Mesendoderm (in vitro differentiated cells): ENCODE measurements at regions not wholly inside any gene's neighbourhood (a gene's known extent, or its start where the extent isn't known, plus 50 kb on each side); places are given as distances from the start of the nearest gene placed in this dataset.
A peak's percentile ranks its signal among the peaks of the same experiment; 100 is the strongest.

Experiments used
- DNase-seq: peaks from one replicate; pipeline ENCODE4 v3.0.0; 2013
- H2AK5ac ChIP-seq: 2 replicates; pipeline ENCODE4 v1.6.1; 2013; ENCODE audit warnings: low read length, inconsistent platforms
- H2BK120ac ChIP-seq: 2 replicates; pipeline ENCODE4 v1.6.1; 2013; ENCODE audit warnings: low read depth, mild to moderate bottlenecking, low read length, moderate library complexity, mixed read lengths
- H2BK15ac ChIP-seq: replicated peaks from 2 replicates; pipeline ENCODE4 v1.6.1; 2013; ENCODE audit warnings: low read depth, mild to moderate bottlenecking, moderate library complexity
- H2BK5ac ChIP-seq: 2 replicates; pipeline ENCODE4 v1.6.1; 2013; ENCODE audit warnings: low read length, inconsistent platforms
- H3K18ac ChIP-seq: 2 replicates; pipeline ENCODE4 v1.6.1; 2013; ENCODE audit warnings: mild to moderate bottlenecking, low read length, mixed read lengths
- H3K23ac ChIP-seq: one replicate; pipeline ENCODE4 v1.6.1; 2013; ENCODE audit warnings: low read length
- H3K27ac ChIP-seq: 2 replicates; pipeline ENCODE4 v1.5.1; 2013; ENCODE audit warnings: low read depth, mild to moderate bottlenecking, inconsistent platforms, low read length, moderate library complexity
- H3K27me3 ChIP-seq: 2 replicates; pipeline ENCODE4 v1.6.1; 2013; ENCODE audit warnings: low read length, control low read depth, mild to moderate bottlenecking, inconsistent platforms; ENCODE audit not compliant: insufficient read depth, poor library complexity
- H3K36me3 ChIP-seq: 2 replicates; pipeline ENCODE4 v1.6.1; 2013; ENCODE audit warnings: low read length, inconsistent platforms; ENCODE audit not compliant: control insufficient read depth, insufficient read depth
- H3K4ac ChIP-seq: one replicate; pipeline ENCODE4 v1.6.1; 2013; ENCODE audit warnings: low read depth, mild to moderate bottlenecking, low read length, moderate library complexity
- H3K4me1 ChIP-seq: 2 replicates; pipeline ENCODE4 v1.6.1; 2013; ENCODE audit warnings: low read depth, low read length, inconsistent platforms; ENCODE audit not compliant: control insufficient read depth
- H3K4me2 ChIP-seq: 2 replicates; pipeline ENCODE4 v1.6.1; 2013; ENCODE audit warnings: low read length
- H3K4me3 ChIP-seq: 2 replicates; pipeline ENCODE4 v1.5.1; 2013; ENCODE audit warnings: mild to moderate bottlenecking, low read length
- H3K56ac ChIP-seq: one replicate; pipeline ENCODE4 v1.6.1; 2013; ENCODE audit warnings: low read length
- H3K79me1 ChIP-seq: 2 replicates; pipeline ENCODE4 v1.6.1; 2013; ENCODE audit warnings: low read length, inconsistent platforms
- H3K79me2 ChIP-seq: 2 replicates; pipeline ENCODE4 v1.6.1; 2013; ENCODE audit warnings: mild to moderate bottlenecking, low read length; ENCODE audit not compliant: control insufficient read depth, insufficient read depth
- H3K9ac ChIP-seq: 2 replicates; pipeline ENCODE4 v1.6.1; 2013; ENCODE audit warnings: low read length, inconsistent platforms
- H4K5ac ChIP-seq: one replicate; pipeline ENCODE4 v1.6.1; 2013; ENCODE audit warnings: low read length
- H4K8ac ChIP-seq: one replicate; pipeline ENCODE4 v1.6.1; 2013; ENCODE audit warnings: low read depth, mild to moderate bottlenecking, control low read depth, low read length, moderate library complexity
- WGBS: extraction: QIAGEN DNeasy Blood & Tissue Kit; methylation state at CpG from one replicate; pipeline ENCODE4 v1.1.7; 2013; ENCODE audit warnings: low lambda C conversion rate, missing lambda C conversion rate; ENCODE audit not compliant: insufficient coverage; ENCODE audit errors: extremely low coverage; 5-methylcytosine and 5-hydroxymethylcytosine counted together

DNA sequence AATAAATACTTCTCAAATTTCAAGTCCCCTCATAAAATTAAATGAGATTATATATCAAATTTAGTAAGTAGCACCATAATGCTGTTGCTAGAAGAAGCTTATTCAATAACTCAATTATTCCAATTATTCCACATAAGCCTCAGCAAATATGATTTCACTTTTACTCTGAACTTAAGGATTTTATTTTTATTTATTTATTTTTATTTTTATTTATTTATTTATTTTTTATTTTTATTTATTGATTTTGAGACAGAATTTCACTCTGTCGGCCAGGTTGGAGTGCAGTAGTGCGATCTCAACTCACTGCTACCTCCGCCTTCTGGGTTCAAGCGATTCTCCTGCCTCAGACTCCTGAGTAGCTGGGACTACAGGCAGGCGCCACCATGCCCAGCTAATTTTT, 1308.3 kb upstream of the CDH9 start:
- no peak overlapping the region for H2BK120ac ChIP-seq
- no peak overlapping the region for H4K8ac ChIP-seq
- no peaks in the 10 kb centered on the region for H3K79me1 ChIP-seq
- H3K4me3 ChIP-seq: no peak overlapping the region
- no peak overlapping the region for H3K18ac ChIP-seq
- H3K56ac ChIP-seq: no peak overlapping the region
- no peaks in the 10 kb centered on the region for H3K27me3 ChIP-seq
- no peaks in the 10 kb centered on the region for H3K4me1 ChIP-seq
- H2AK5ac ChIP-seq: no peak overlapping the region
- no peak overlapping the region for H3K4ac ChIP-seq
- no peaks in the 10 kb centered on the region for H3K36me3 ChIP-seq
- no peak overlapping the region for H3K27ac ChIP-seq
- no peak overlapping the region for H2BK15ac ChIP-seq
- H4K5ac ChIP-seq: no peak overlapping the region
- WGBS: no CpG with 5 or more reads among the region's 5 CpGs
- H3K79me2 ChIP-seq: no peaks in the 10 kb centered on the region
- no peak overlapping the region for H3K4me2 ChIP-seq
- no peak for DNase-seq
- no peak overlapping the region for H3K23ac ChIP-seq
- H3K9ac ChIP-seq: no peak overlapping the region
- H2BK5ac ChIP-seq: no peak overlapping the region

DNA sequence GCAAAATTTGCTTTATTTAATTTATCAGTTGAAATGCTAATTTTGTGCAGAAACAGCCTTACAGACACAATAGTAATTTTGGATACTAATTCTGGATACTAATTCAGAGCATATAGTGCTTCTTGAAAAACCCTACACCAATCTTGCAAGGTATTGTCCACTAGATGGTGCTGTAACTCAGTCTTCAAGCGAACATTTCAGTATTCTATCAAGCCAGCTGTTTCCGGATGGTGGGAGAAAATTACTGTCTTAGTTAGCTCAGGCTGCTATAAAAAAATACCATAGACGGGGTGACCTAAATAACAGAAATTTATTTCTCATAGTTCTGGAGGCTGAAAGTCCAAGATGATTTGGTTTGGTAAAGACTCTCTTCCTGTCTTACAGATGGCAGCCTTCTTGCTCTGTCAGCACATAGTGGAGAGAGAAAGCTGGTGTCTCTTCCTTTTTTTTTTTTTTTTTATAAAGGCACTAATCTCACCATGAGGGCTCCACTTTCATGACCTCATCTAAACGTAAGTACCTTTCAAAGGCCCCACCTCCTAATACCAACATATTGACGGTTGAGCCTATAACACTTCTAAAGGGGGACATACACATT, 1306.5 kb upstream of the CDH9 start:
- no peak overlapping the region for H3K4me3 ChIP-seq
- no peak overlapping the region for H4K5ac ChIP-seq
- H3K56ac ChIP-seq: no peak overlapping the region
- no peak overlapping the region for H2BK5ac ChIP-seq
- no peak overlapping the region for H3K4me2 ChIP-seq
- no peak overlapping the region for H4K8ac ChIP-seq
- no peaks in the 10 kb centered on the region for H3K36me3 ChIP-seq
- WGBS: no CpG with 5 or more reads among the region's 5 CpGs
- no peaks in the 10 kb centered on the region for H3K27me3 ChIP-seq
- H2BK15ac ChIP-seq: peak overlapping the region; percentile 74
- DNase-seq: peak; percentile 85
- H2BK120ac ChIP-seq: no peak overlapping the region
- H3K9ac ChIP-seq: no peak overlapping the region
- H3K4ac ChIP-seq: no peak overlapping the region
- no peaks in the 10 kb centered on the region for H3K79me1 ChIP-seq
- no peak overlapping the region for H3K18ac ChIP-seq
- H2AK5ac ChIP-seq: no peak overlapping the region
- no peak overlapping the region for H3K27ac ChIP-seq
- no peak overlapping the region for H3K23ac ChIP-seq
- no peaks in the 10 kb centered on the region for H3K4me1 ChIP-seq
- no peaks in the 10 kb centered on the region for H3K79me2 ChIP-seq

DNA sequence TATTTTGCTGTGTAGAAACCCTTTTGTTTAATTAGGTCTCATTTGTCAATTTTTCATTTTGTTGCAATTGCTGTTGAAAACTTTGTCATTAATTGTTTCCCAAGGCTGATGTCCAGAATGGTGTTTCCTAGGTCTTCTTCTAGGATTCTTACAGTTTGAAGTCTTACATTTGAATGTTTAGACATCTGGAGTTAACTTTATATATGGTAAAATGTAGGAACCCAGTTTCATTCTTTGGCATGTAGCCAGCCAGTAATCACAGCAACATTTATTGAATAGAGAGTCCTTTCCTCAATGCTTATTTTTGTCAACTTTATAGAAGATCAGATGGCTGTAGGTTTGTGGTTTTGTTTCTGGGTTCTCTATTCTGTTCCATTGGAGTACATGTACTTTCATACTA, 1290.8 kb upstream of the CDH9 start:
- H3K4me2 ChIP-seq: no peak overlapping the region
- H2AK5ac ChIP-seq: no peak overlapping the region
- no peak overlapping the region for H4K8ac ChIP-seq
- H3K4me3 ChIP-seq: no peak overlapping the region
- DNase-seq: no peak
- H2BK15ac ChIP-seq: no peak overlapping the region
- H2BK120ac ChIP-seq: no peak overlapping the region
- no peak overlapping the region for H3K23ac ChIP-seq
- H3K4ac ChIP-seq: no peak overlapping the region
- H3K9ac ChIP-seq: no peak overlapping the region
- H3K27ac ChIP-seq: no peak overlapping the region
- H3K36me3 ChIP-seq: no peaks in the 10 kb centered on the region
- H3K18ac ChIP-seq: no peak overlapping the region
- H4K5ac ChIP-seq: no peak overlapping the region
- no peaks in the 10 kb centered on the region for H3K79me1 ChIP-seq
- H2BK5ac ChIP-seq: no peak overlapping the region
- H3K4me1 ChIP-seq: no peaks in the 10 kb centered on the region
- H3K27me3 ChIP-seq: no peaks in the 10 kb centered on the region
- H3K79me2 ChIP-seq: no peaks in the 10 kb centered on the region
- H3K56ac ChIP-seq: no peak overlapping the region

DNA sequence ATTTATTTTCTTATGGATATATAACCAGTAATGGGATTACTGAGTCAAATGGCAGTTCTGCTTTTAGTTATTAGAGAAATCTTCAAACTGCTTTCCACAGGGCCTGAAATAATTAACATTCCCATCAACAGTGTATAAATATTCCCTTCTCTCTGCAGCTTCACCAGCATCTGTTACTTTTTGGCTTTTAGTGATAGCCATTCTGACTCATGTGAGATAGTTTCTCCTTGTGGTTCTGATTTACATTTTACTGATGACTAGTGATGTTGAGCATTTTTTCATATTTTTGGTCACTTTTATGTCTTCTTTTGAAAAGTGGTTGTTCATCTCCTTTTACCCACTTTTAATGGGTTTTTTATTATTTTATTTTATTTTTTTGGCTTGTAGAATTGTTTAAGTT, 1290.3 kb upstream of the CDH9 start:
- H3K23ac ChIP-seq: no peak overlapping the region
- H3K4me2 ChIP-seq: no peak overlapping the region
- no peaks in the 10 kb centered on the region for H3K27me3 ChIP-seq
- H3K9ac ChIP-seq: no peak overlapping the region
- H3K4me1 ChIP-seq: no peaks in the 10 kb centered on the region
- H2AK5ac ChIP-seq: no peak overlapping the region
- H3K56ac ChIP-seq: no peak overlapping the region
- H3K36me3 ChIP-seq: no peaks in the 10 kb centered on the region
- no peak overlapping the region for H4K8ac ChIP-seq
- no peak overlapping the region for H2BK5ac ChIP-seq
- H3K79me2 ChIP-seq: no peaks in the 10 kb centered on the region
- no peak overlapping the region for H3K4me3 ChIP-seq
- no peak overlapping the region for H2BK15ac ChIP-seq
- H3K18ac ChIP-seq: no peak overlapping the region
- H4K5ac ChIP-seq: no peak overlapping the region
- H3K79me1 ChIP-seq: no peaks in the 10 kb centered on the region
- DNase-seq: no peak
- H3K4ac ChIP-seq: no peak overlapping the region
- no peak overlapping the region for H3K27ac ChIP-seq
- H2BK120ac ChIP-seq: no peak overlapping the region

DNA sequence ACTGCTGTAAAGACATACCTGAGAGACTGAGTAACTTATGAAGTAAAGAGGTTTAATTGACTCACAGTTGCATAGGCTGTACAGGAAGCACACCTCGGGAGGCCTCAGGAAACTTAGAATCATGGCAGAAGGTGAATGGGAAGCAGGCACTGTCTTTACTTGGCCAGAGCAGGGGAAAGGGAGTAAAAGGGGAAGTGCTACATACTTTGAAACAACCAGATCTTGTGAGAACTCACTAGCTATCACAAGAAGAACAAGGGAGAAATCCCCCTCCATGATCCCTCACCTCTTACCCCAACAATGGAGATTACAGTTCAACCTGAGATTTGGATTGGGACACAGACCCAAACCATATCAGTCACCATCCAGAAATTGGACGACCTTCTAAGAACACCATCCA, 1285.8 kb upstream of the CDH9 start:
- Histone ChIP-seq H3K18ac (no peak overlapping the region), H4K5ac (no peak overlapping the region), H2BK120ac (no peak overlapping the region), H3K4ac (no peak overlapping the region), H3K4me1 (no peaks in the 10 kb centered on the region), H3K27me3 (no peaks in the 10 kb centered on the region), H3K79me1 (no peaks in the 10 kb centered on the region), H2BK15ac (no peak overlapping the region), H3K9ac (no peak overlapping the region), H2BK5ac (no peak overlapping the region), H3K4me3 (no peak overlapping the region), H3K4me2 (no peak overlapping the region), H4K8ac (no peak overlapping the region), H3K36me3 (no peaks in the 10 kb centered on the region), H3K27ac (no peak overlapping the region), H2AK5ac (no peak overlapping the region), H3K56ac (no peak overlapping the region), H3K23ac (no peak overlapping the region), H3K79me2 (no peaks in the 10 kb centered on the region)
- WGBS: no CpG with 5 or more reads among the region's 2 CpGs
- DNase-seq: no peak

DNA sequence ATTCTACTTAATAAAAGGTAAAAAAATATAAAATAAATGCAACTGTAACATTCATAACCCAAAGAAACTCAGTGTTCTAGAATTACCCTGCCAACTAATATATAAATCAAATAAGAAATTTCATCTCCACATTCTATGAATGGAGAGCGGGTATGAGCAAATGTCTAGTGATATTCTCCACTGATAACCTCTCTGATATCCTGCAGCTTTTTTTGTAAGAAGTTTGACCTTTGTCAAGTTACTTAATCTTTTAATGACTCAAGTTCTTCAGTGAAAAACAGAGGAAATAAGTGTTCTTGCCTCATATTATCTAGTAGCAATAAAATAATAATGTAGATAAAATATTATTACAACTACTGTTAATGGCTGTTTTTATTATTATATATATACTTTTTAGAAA, 1275.6 kb upstream of the CDH9 start:
- Histone ChIP-seq H2AK5ac (no peak overlapping the region), H2BK5ac (no peak overlapping the region), H3K56ac (no peak overlapping the region), H4K8ac (no peak overlapping the region), H3K18ac (no peak overlapping the region), H3K4me2 (no peak overlapping the region), H3K4me1 (no peaks in the 10 kb centered on the region), H4K5ac (no peak overlapping the region), H3K27ac (no peak overlapping the region), H3K4me3 (no peak overlapping the region), H3K79me1 (no peaks in the 10 kb centered on the region), H2BK120ac (no peak overlapping the region), H3K23ac (no peak overlapping the region), H3K9ac (no peak overlapping the region), H3K79me2 (no peaks in the 10 kb centered on the region), H2BK15ac (no peak overlapping the region), H3K36me3 (no peaks in the 10 kb centered on the region), H3K4ac (no peak overlapping the region), H3K27me3 (no peaks in the 10 kb centered on the region)
- no CpG with 5 or more reads among the region's 1 CpG for WGBS
- DNase-seq: no peak
